HCT116 (cell line): ENCODE measurements at regions not wholly inside any gene's neighbourhood (a gene's known extent, or its start where the extent isn't known, plus 50 kb on each side); places are given as distances from the start of the nearest gene placed in this dataset.

ENCODE experiments used
- ATAC-seq: fragments of 200-7000 bp; cut with Tn5 transposase; 2 replicates; pipeline ENCODE4 v1.9.1; 2020; ENCODE audit warnings: mild to moderate bottlenecking, moderate library complexity
- BruUV-seq: library from RNA; stranded (reverse); fragments of 400-500 nt; replicated peaks from 2 replicates; lab custom pipeline; 2021; lab: Mats Ljungman, UMichigan
- CTCF ChIA-PET: fragments of 300-600 bp; sonication (Branson Sonifier 250); formaldehyde crosslinking; loops from one replicate; lab custom pipeline; 2021; ENCODE audit warnings: antibody characterized with exemption; lab: Charles Lee
- POLR2A ChIA-PET: fragments of 300-600, 350-600 bp; sonication (Branson Sonifier 250); formaldehyde crosslinking; loops from one replicate; lab custom pipeline; 2021; ENCODE audit warnings: antibody characterized with exemption; lab: Charles Lee
- RAD21 ChIA-PET, 2 experiments: fragments of 300-600 bp; sonication (Branson Sonifier 250); formaldehyde crosslinking; loops; one replicate each; lab custom pipeline; 2023; ENCODE audit warnings: low total read pairs in 2 of 2; ENCODE audit not compliant: uncharacterized antibody in 2 of 2, unreplicated experiment in 2 of 2, low non-redundant PET in 1 of 2; lab: Charles Lee
- DNase-seq: peaks from one replicate; pipeline ENCODE4 v3.0.0-alpha.2; 2010; ENCODE audit warnings: low read depth, low spot score
- H2AFZ ChIP-seq: fragments of 200-600 bp; shearing (Covaris generic), sonication (generic); 2 replicates; pipeline ENCODE4 v1.6.1; 2017; ENCODE audit warnings: low read depth, mixed run types, mixed read lengths, antibody characterized with exemption, low read length; ENCODE audit not compliant: poor library complexity, severe bottlenecking
- H3K27ac ChIP-seq: 2 replicates; pipeline ENCODE4 v1.5.1; 2012; ENCODE audit warnings: low read depth, low read length
- H3K27me3 ChIP-seq: fragments of 200-600 bp; sonication (generic); 2 replicates; pipeline ENCODE4 v1.6.1; 2016; ENCODE audit warnings: mixed run types, low read length, mixed read lengths; ENCODE audit not compliant: insufficient read depth
- H3K36me3 ChIP-seq, 2 experiments: fragments of 200-500 bp in 1 of 2; fragments of 200-600 bp in 1 of 2; sonication (Bioruptor generic) in 1 of 2; sonication (generic) in 1 of 2; 2 replicates each; pipeline versions ENCODE4 v1.5.1 to v1.6.1; 2014 to 2016; ENCODE audit warnings: low read length in 2 of 2, inconsistent platforms in 1 of 2, mixed read lengths in 1 of 2, mixed run types in 1 of 2; ENCODE audit not compliant: insufficient read depth in 2 of 2, control insufficient read depth in 1 of 2
- H3K4me1 ChIP-seq, 2 experiments: fragments of 200-600 bp in 1 of 2; sonication (generic) in 1 of 2; 2 replicates each; pipeline versions ENCODE4 v1.5.1 to v1.6.1; 2012 to 2017; ENCODE audit warnings: low read length in 2 of 2, inconsistent platforms in 1 of 2, mild to moderate bottlenecking in 1 of 2, mixed read lengths in 1 of 2, mixed run types in 1 of 2, moderate library complexity in 1 of 2; ENCODE audit not compliant: insufficient read depth in 2 of 2, control insufficient read depth in 1 of 2
- H3K4me2 ChIP-seq: fragments of 200-600 bp; sonication (generic); 2 replicates; pipeline ENCODE4 v1.6.1; 2017; ENCODE audit warnings: mixed run types, low read length, mixed read lengths
- H3K4me3 ChIP-seq, 2 experiments: fragments of 200-600 bp in 1 of 2; sonication (generic) in 1 of 2; replicated peaks in 1 of 2; 2 replicates each; pipeline ENCODE4 v1.5.1; 2011 to 2016; ENCODE audit warnings: low read length in 2 of 2, control low read depth in 1 of 2, low read depth in 1 of 2, mild to moderate bottlenecking in 1 of 2, mixed read lengths in 1 of 2, mixed run types in 1 of 2
- H3K79me2 ChIP-seq: fragments of 200-600 bp; sonication (generic); 2 replicates; pipeline ENCODE4 v1.6.1; 2017; ENCODE audit warnings: mild to moderate bottlenecking, mixed run types, low read length, moderate library complexity, mixed read lengths; ENCODE audit not compliant: insufficient read depth
- H3K9ac ChIP-seq: fragments of 200-600 bp; sonication (generic); 2 replicates; pipeline ENCODE4 v1.6.1; 2016; ENCODE audit warnings: low read length, mixed read lengths
- H3K9me2 ChIP-seq: fragments of 200-600 bp; sonication (generic), shearing (Covaris generic); 2 replicates; pipeline ENCODE4 v1.6.1; 2017; ENCODE audit warnings: mixed run types, mild to moderate bottlenecking, moderate library complexity; ENCODE audit not compliant: insufficient read depth
- H3K9me3 ChIP-seq, 2 experiments: fragments of 200-500 bp in 1 of 2; fragments of 200-600 bp in 1 of 2; sonication (Bioruptor generic) in 1 of 2; sonication (generic) in 1 of 2; 2 replicates each; pipeline ENCODE4 v1.6.1; 2014 to 2017; ENCODE audit warnings: low read length in 2 of 2, mixed read lengths in 2 of 2, inconsistent platforms in 1 of 2, low read depth in 1 of 2, mild to moderate bottlenecking in 1 of 2, mixed run types in 1 of 2, moderate library complexity in 1 of 2; ENCODE audit not compliant: control insufficient read depth in 1 of 2, insufficient read depth in 1 of 2
- H4K20me1 ChIP-seq: fragments of 200-600 bp; sonication (generic), shearing (Covaris generic); 2 replicates; pipeline ENCODE4 v1.6.1; 2017; ENCODE audit warnings: mixed run types, mild to moderate bottlenecking, moderate library complexity; ENCODE audit not compliant: insufficient read depth
- ELF1 ChIP-seq: IDR thresholded peaks from 2 replicates; pipeline ENCODE4 v1.6.1; 2012; ENCODE audit warnings: low read depth, borderline replicate concordance
- EZH2 ChIP-seq: fragments of 200-600 bp; sonication (generic); IDR thresholded peaks from 2 replicates; pipeline ENCODE4 v1.6.1; 2017; ENCODE audit warnings: antibody characterized with exemption, mixed run types
- EZH2phosphoT487 ChIP-seq: fragments of 200-600 bp; IDR thresholded peaks from 2 replicates; pipeline ENCODE4 v1.6.1; 2018; ENCODE audit warnings: antibody characterized with exemption, borderline replicate concordance
- JUND ChIP-seq: IDR thresholded peaks from 2 replicates; pipeline ENCODE4 v1.6.1; 2012
- RAD21 ChIP-seq: IDR thresholded peaks from 2 replicates; pipeline ENCODE4 v1.6.1; 2012; ENCODE audit warnings: low read depth, mild to moderate bottlenecking
- SIN3A ChIP-seq: IDR thresholded peaks from 2 replicates; pipeline ENCODE4 v1.6.1; 2012; ENCODE audit warnings: low read depth
- ZFX ChIP-seq: fragments of 450-650 bp; IDR thresholded peaks from 2 replicates; pipeline ENCODE4 v1.6.1; 2017
- intact Hi-C: fragments of 100-400 bp; cut with micrococcal nuclease; formaldehyde crosslinking; loops from 2 replicates; pipeline ENCODE4 v1.10.0; 2022
- TF ChIP-seq, protein P1 (sequence below): IDR thresholded peaks from 2 replicates; pipeline ENCODE4 v1.6.1; 2012; ENCODE audit warnings: low read depth
- TF ChIP-seq, protein P2 (sequence below): IDR thresholded peaks from 2 replicates; pipeline ENCODE4 v1.6.1; 2012
- TF ChIP-seq, protein P3 (sequence below): IDR thresholded peaks from 2 replicates; pipeline ENCODE4 v1.6.1; 2012

DNA sequence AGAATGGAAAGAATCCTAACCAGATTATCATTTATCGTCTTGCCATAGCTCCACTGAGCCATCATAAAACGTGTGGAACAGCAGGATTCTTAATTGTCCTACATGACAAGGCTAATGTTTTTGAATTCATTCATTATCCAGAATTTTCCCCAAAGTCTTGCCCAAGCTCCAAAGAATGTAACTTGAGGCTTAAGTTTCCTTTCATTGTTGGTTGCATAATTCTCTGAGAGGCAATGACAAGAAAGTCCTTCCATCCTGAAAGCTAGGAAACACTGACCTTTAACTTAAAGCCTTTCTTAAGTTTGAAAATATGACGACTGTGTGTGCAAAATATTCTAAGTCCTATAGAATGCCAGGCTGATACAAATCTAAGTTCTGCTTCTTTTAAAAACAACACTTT is 546.1 kb downstream of the SUCLA2 start:
- H3K9ac ChIP-seq = no peak overlapping the region
- TF ChIP-seq EZH2phosphoT487 = no peak
- TF ChIP-seq, protein P1, sequence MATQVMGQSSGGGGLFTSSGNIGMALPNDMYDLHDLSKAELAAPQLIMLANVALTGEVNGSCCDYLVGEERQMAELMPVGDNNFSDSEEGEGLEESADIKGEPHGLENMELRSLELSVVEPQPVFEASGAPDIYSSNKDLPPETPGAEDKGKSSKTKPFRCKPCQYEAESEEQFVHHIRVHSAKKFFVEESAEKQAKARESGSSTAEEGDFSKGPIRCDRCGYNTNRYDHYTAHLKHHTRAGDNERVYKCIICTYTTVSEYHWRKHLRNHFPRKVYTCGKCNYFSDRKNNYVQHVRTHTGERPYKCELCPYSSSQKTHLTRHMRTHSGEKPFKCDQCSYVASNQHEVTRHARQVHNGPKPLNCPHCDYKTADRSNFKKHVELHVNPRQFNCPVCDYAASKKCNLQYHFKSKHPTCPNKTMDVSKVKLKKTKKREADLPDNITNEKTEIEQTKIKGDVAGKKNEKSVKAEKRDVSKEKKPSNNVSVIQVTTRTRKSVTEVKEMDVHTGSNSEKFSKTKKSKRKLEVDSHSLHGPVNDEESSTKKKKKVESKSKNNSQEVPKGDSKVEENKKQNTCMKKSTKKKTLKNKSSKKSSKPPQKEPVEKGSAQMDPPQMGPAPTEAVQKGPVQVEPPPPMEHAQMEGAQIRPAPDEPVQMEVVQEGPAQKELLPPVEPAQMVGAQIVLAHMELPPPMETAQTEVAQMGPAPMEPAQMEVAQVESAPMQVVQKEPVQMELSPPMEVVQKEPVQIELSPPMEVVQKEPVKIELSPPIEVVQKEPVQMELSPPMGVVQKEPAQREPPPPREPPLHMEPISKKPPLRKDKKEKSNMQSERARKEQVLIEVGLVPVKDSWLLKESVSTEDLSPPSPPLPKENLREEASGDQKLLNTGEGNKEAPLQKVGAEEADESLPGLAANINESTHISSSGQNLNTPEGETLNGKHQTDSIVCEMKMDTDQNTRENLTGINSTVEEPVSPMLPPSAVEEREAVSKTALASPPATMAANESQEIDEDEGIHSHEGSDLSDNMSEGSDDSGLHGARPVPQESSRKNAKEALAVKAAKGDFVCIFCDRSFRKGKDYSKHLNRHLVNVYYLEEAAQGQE = no peak
- TF ChIP-seq, protein P2, sequence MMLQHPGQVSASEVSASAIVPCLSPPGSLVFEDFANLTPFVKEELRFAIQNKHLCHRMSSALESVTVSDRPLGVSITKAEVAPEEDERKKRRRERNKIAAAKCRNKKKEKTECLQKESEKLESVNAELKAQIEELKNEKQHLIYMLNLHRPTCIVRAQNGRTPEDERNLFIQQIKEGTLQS = no peak
- no peak for TF ChIP-seq SIN3A
- no peak for TF ChIP-seq EZH2
- TF ChIP-seq RAD21 = no peak
- no peak for TF ChIP-seq ZFX
- TF ChIP-seq JUND = no peak
- no peak for TF ChIP-seq ELF1
- TF ChIP-seq, protein P3, sequence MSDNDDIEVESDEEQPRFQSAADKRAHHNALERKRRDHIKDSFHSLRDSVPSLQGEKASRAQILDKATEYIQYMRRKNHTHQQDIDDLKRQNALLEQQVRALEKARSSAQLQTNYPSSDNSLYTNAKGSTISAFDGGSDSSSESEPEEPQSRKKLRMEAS = no peak
- no peak overlapping the region for H3K27ac ChIP-seq
- no peak for ATAC-seq
- no peaks in the 10 kb centered on the region for H3K9me2 ChIP-seq
- no peak overlapping the region for H3K4me3 ChIP-seq
- BruUV-seq = no TSS peak
- no peak overlapping the region for H3K4me2 ChIP-seq
- no peaks in the 10 kb centered on the region for H3K27me3 ChIP-seq
- H3K4me1 ChIP-seq = no peaks in the 10 kb centered on the region
- H3K79me2 ChIP-seq = no peaks in the 10 kb centered on the region
- POLR2A ChIA-PET = no interaction called here
- H3K36me3 ChIP-seq = no peaks in the 10 kb centered on the region
- CTCF ChIA-PET = no interaction called here
- intact Hi-C loops = no loop called here
- DNase-seq = no peak
- RAD21 ChIA-PET = no interaction called here
- no peak overlapping the region for H2AFZ ChIP-seq
- H4K20me1 ChIP-seq = no peaks in the 10 kb centered on the region
- H3K9me3 ChIP-seq = no peaks in the 10 kb centered on the region
